ENCODE measurements at regions not wholly inside any gene's neighbourhood (a gene's known extent, or its start where the extent isn't known, plus 50 kb on each side); places are given as distances from the start of the nearest gene placed in this dataset.

- TF ChIP-seq ZNF462 (CRISPR knock-in tag; IDR thresholded peaks at IDR 0.05) (no peak), POLR2AphosphoS5 (IDR thresholded peaks at IDR 0.05; ENCODE audit: low read depth) (no peak), NANOG (IDR thresholded peaks at IDR 0.05; ENCODE audit: borderline replicate concordance) (no peak), EZH2 (IDR thresholded peaks at IDR 0.05; ENCODE audit: low read depth, unreplicated experiment) (no peak), STAT1 (IDR thresholded peaks at IDR 0.05; ENCODE audit: unreplicated experiment) (no peak)
- TF ChIP-seq, protein P1, sequence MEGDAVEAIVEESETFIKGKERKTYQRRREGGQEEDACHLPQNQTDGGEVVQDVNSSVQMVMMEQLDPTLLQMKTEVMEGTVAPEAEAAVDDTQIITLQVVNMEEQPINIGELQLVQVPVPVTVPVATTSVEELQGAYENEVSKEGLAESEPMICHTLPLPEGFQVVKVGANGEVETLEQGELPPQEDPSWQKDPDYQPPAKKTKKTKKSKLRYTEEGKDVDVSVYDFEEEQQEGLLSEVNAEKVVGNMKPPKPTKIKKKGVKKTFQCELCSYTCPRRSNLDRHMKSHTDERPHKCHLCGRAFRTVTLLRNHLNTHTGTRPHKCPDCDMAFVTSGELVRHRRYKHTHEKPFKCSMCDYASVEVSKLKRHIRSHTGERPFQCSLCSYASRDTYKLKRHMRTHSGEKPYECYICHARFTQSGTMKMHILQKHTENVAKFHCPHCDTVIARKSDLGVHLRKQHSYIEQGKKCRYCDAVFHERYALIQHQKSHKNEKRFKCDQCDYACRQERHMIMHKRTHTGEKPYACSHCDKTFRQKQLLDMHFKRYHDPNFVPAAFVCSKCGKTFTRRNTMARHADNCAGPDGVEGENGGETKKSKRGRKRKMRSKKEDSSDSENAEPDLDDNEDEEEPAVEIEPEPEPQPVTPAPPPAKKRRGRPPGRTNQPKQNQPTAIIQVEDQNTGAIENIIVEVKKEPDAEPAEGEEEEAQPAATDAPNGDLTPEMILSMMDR (conservative IDR thresholded peaks at IDR 0.05; ENCODE audit: low read depth in 2 of 2) = no peak
Observed at GRCh38 chr2:217642944-217643343, 359.9 kb downstream of the TNS1 start (continued).

DNA sequence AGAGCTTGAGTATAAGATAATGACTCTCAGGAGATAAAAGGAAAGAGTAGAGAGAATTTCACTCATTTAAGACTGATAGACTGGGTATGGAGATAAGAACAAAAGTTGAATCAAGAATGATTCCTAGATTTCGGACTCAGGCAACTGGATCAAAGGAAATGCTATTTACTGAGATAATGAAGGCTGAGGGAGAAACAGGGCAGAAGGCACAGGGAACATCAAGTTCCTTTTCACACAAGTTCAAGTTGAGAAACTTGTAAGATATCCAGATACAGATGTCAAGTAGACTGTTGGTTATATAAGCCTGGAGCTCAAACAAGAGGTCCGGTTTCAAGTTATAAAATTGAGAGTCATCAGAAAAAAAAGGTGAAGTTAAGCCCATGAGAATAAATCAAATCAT lies 360.8 kb downstream of the TNS1 start:
- Mint-ChIP-seq H3K4me1 (no peaks in the 10 kb centered on the region), H3K36me3 (ENCODE audit: low read depth) (no peaks in the 10 kb centered on the region), H3K27ac (no peak overlapping the region), H3K9me3 (no peaks in the 10 kb centered on the region), H3K4me3 (no peak overlapping the region), H3K27me3 (ENCODE audit: insufficient read depth, low read depth, poor library complexity) (peaks cover 5% of the 10 kb centered on the region)
- H3K4me1 ChIP-seq (ENCODE audit: insufficient read depth) = no peaks in the 10 kb centered on the region
- H3F3A ChIP-seq (replicated peaks; ENCODE audit: low read depth) = no peaks in the 10 kb centered on the region
- no peaks in the 10 kb centered on the region for H3K27me3 ChIP-seq (ENCODE audit: insufficient read depth)
- no peak for DNase-seq (ENCODE audit: low spot score)
- H3K4me2 ChIP-seq = no peak overlapping the region
- H2AFZ ChIP-seq = no peak overlapping the region
- no peaks in the 10 kb centered on the region for H4K20me1 ChIP-seq (replicated peaks; ENCODE audit: insufficient read depth)
- H3K27ac ChIP-seq (ENCODE audit: low read depth) = no peak overlapping the region
- H3K4me3 ChIP-seq = no peak overlapping the region
- no peak for ATAC-seq
- no peaks in the 10 kb centered on the region for H3K79me2 ChIP-seq (replicated peaks; ENCODE audit: insufficient read depth)
- no peaks in the 10 kb centered on the region for H3K36me3 ChIP-seq (ENCODE audit: insufficient read depth)
- peaks cover 4% of the 10 kb centered on the region for H3K9me2 ChIP-seq (ENCODE audit: insufficient read depth)
- no peak for TF ChIP-seq STAT1 (IDR thresholded peaks at IDR 0.05; ENCODE audit: unreplicated experiment)
- no peak for TF ChIP-seq ETS1 (IDR thresholded peaks at IDR 0.05)
- TF ChIP-seq ZNF331 (CRISPR knock-in tag; IDR thresholded peaks at IDR 0.05; ENCODE audit: low read depth) = no peak
- no peak for TF ChIP-seq NANOG (IDR thresholded peaks at IDR 0.05; ENCODE audit: borderline replicate concordance)
- TF ChIP-seq CREB1 (CRISPR knock-in tag; IDR thresholded peaks at IDR 0.05; ENCODE audit: low read depth) = no peak
